K562 (cell line): ENCODE measurements at regions not wholly inside any gene's neighbourhood (a gene's known extent, or its start where the extent isn't known, plus 50 kb on each side); places are given as distances from the start of the nearest gene placed in this dataset.

Source experiments
- ARNT ChIP-seq, 2 experiments: fragments of 450-650 bp; IDR thresholded peaks; 2 replicates each; pipeline ENCODE4 v1.6.1; 2016; ENCODE audit warnings: mild to moderate bottlenecking in 1 of 2
- CHCHD3 ChIP-seq: fragments of 250-450 bp; sonication (Bioruptor Pico); IDR thresholded peaks from 2 replicates; pipeline ENCODE4 v2.1.2; 2022; ENCODE audit warnings: mild to moderate bottlenecking
- DDX20 ChIP-seq: fragments of 450-650 bp; IDR thresholded peaks from 2 replicates; pipeline ENCODE4 v1.6.1; 2016; ENCODE audit warnings: missing genetic modification characterization, low read depth, mild to moderate bottlenecking, missing compliant biosample characterization, moderate library complexity
- FUS ChIP-seq: fragments of 200-400 bp; formaldehyde crosslinking; optimal IDR thresholded peaks from 2 replicates; pipeline ENCODE3; 2017; ENCODE audit warnings: low read depth, low read length
- HLTF ChIP-seq: fragments of 450-650 bp; IDR thresholded peaks from 2 replicates; pipeline ENCODE4 v1.6.1; 2016
- HMBOX1 ChIP-seq: sonication (generic); IDR thresholded peaks from 2 replicates; pipeline ENCODE4 v1.6.1; 2016
- MTA1 ChIP-seq: fragments of 450-650 bp; IDR thresholded peaks from 2 replicates; pipeline ENCODE4 v1.6.1; 2017; ENCODE audit warnings: borderline replicate concordance
- NCOR1 ChIP-seq: fragments of 450-650 bp; IDR thresholded peaks from 2 replicates; pipeline ENCODE4 v1.6.1; 2016; ENCODE audit warnings: mild to moderate bottlenecking, moderate library complexity
- NONO ChIP-seq, 2 experiments: fragments of 200-400 bp in 1 of 2; fragments of 450-650 bp in 1 of 2; formaldehyde crosslinking in 1 of 2; IDR thresholded peaks; 2 replicates each; pipeline ENCODE4 v1.6.1; 2017; ENCODE audit warnings: low read depth in 2 of 2, mild to moderate bottlenecking in 2 of 2, moderate library complexity in 2 of 2, low read length in 1 of 2
- NR4A1 ChIP-seq, 2 experiments: fragments of 250-450 bp in 1 of 2; fragments of 450-650 bp in 1 of 2; sonication (Bioruptor Pico) in 1 of 2; IDR thresholded peaks; 2 replicates each; pipeline versions ENCODE4 v1.4.0 to v1.6.1; 2016 to 2020; ENCODE audit warnings: mild to moderate bottlenecking in 2 of 2, missing compliant biosample characterization in 1 of 2, missing genetic modification characterization in 1 of 2, moderate library complexity in 1 of 2
- RCOR1 ChIP-seq, 2 experiments: IDR thresholded peaks; 2 replicates each; pipeline ENCODE4 v1.6.1; 2012; ENCODE audit warnings: low read depth in 2 of 2, low read length in 2 of 2, borderline replicate concordance in 1 of 2, improper control_type of control experiment in 1 of 2
- SIN3B ChIP-seq: fragments of 450-650 bp; IDR thresholded peaks from 2 replicates; pipeline ENCODE4 v1.6.1; 2017; ENCODE audit warnings: low read depth, mild to moderate bottlenecking, moderate library complexity
- TARDBP ChIP-seq: fragments of 450-650 bp; IDR thresholded peaks from 2 replicates; pipeline ENCODE4 v1.6.1; 2016
- TSC22D4 ChIP-seq: fragments of 450-650 bp; IDR thresholded peaks from 2 replicates; pipeline ENCODE4 v1.6.1; 2016; ENCODE audit warnings: missing genetic modification characterization, missing biosample characterization, control low read depth
- XRCC3 ChIP-seq: fragments of 450-650 bp; IDR thresholded peaks from 2 replicates; pipeline ENCODE4 v1.6.1; 2017; ENCODE audit warnings: mild to moderate bottlenecking, moderate library complexity
- ZBTB9 ChIP-seq: fragments of 450-650 bp; formaldehyde crosslinking; IDR thresholded peaks from 2 replicates; pipeline ENCODE4 v1.4.0; 2020; ENCODE audit warnings: mild to moderate bottlenecking, moderate library complexity
- ZNF121 ChIP-seq: sonication (generic); formaldehyde crosslinking; conservative IDR thresholded peaks from 2 replicates; pipeline ENCODE4 v1.8.0; 2022; ENCODE audit warnings: missing genetic modification reagents
- ZNF224 ChIP-seq: sonication (generic); formaldehyde crosslinking; IDR thresholded peaks from 2 replicates; pipeline ENCODE4 v1.8.0; 2022; ENCODE audit warnings: mild to moderate bottlenecking, missing genetic modification reagents
- ZNF395 ChIP-seq: fragments of 200-800 bp; sonication (Bioruptor generic); IDR thresholded peaks from 2 replicates; pipeline ENCODE4 v1.6.1; 2017; ENCODE audit warnings: missing genetic modification characterization, missing compliant biosample characterization
- TF ChIP-seq, protein P1 (sequence below): fragments of 450-650 bp; IDR thresholded peaks from 2 replicates; pipeline ENCODE4 v1.6.1; 2016; ENCODE audit warnings: low read depth

GRCh38 chr7:138363721-138364120 lies 96.3 kb upstream of the TRIM24 start (continued):
- TF ChIP-seq, protein P1, sequence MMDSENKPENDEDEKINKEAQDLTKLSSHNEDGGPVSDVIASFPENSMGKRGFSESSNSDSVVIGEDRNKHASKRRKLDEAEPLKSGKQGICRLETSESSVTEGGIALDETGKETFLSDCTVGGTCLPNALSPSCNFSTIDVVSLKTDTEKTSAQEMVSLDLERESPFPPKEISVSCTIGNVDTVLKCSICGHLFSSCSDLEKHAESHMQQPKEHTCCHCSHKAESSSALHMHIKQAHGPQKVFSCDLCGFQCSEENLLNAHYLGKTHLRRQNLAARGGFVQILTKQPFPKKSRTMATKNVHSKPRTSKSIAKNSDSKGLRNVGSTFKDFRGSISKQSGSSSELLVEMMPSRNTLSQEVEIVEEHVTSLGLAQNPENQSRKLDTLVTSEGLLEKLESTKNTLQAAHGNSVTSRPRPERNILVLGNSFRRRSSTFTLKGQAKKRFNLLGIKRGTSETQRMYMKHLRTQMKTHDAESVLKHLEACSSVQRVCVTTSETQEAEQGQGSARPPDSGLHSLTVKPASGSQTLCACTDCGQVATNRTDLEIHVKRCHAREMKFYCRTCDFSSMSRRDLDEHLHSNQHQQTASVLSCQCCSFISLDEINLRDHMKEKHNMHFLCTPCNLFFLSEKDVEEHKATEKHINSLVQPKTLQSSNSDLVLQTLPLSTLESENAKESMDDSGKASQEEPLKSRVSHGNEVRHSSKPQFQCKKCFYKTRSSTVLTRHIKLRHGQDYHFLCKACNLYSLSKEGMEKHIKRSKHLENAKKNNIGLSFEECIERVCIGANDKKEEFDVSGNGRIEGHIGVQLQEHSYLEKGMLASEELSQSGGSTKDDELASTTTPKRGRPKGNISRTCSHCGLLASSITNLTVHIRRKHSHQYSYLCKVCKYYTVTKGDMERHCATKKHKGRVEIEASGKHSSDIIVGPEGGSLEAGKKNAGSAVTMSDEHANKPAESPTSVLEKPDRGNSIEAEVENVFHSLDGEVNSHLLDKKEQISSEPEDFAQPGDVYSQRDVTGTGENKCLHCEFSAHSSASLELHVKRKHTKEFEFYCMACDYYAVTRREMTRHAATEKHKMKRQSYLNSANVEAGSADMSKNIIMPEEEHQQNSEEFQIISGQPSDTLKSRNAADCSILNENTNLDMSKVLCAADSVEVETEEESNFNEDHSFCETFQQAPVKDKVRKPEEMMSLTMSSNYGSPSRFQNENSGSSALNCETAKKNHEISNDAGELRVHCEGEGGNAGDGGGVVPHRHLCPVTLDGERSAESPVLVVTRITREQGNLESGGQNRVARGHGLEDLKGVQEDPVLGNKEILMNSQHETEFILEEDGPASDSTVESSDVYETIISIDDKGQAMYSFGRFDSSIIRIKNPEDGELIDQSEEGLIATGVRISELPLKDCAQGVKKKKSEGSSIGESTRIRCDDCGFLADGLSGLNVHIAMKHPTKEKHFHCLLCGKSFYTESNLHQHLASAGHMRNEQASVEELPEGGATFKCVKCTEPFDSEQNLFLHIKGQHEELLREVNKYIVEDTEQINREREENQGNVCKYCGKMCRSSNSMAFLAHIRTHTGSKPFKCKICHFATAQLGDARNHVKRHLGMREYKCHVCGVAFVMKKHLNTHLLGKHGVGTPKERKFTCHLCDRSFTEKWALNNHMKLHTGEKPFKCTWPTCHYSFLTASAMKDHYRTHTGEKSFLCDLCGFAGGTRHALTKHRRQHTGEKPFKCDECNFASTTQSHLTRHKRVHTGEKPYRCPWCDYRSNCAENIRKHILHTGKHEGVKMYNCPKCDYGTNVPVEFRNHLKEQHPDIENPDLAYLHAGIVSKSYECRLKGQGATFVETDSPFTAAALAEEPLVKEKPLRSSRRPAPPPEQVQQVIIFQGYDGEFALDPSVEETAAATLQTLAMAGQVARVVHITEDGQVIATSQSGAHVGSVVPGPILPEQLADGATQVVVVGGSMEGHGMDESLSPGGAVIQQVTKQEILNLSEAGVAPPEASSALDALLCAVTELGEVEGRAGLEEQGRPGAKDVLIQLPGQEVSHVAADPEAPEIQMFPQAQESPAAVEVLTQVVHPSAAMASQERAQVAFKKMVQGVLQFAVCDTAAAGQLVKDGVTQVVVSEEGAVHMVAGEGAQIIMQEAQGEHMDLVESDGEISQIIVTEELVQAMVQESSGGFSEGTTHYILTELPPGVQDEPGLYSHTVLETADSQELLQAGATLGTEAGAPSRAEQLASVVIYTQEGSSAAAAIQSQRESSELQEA, result no peak
- TF ChIP-seq CHCHD3 (CRISPR knock-in tag), result no peak
- no peak for TF ChIP-seq RCOR1 (IDR thresholded peaks at IDR 0.05; ENCODE audit: borderline replicate concordance in 1 of 2, low read depth in 2 of 2, low read length in 2 of 2)
- no peak for TF ChIP-seq ZNF224 (CRISPR knock-in tag)
- no peak for TF ChIP-seq ZNF121 (CRISPR knock-in tag)
- no peak for TF ChIP-seq ARNT (IDR thresholded peaks at IDR 0.05)
- TF ChIP-seq MTA1, result no peak
- TF ChIP-seq FUS, result no peak
- no peak for TF ChIP-seq SIN3B
- TF ChIP-seq ZNF395 (CRISPR knock-in tag), result no peak
- no peak for TF ChIP-seq XRCC3
- TF ChIP-seq NCOR1, result no peak
- no peak for TF ChIP-seq TSC22D4 (tag)
- no peak for TF ChIP-seq HMBOX1
- TF ChIP-seq DDX20 (tag), result peak; percentile 85
- TF ChIP-seq HLTF, result no peak
- TF ChIP-seq NONO (IDR thresholded peaks at IDR 0.05; ENCODE audit: low read depth in 2 of 2, low read length in 1 of 2), result no peak
- no peak for TF ChIP-seq TARDBP
- no peak for TF ChIP-seq NR4A1 (CRISPR knock-in tag; IDR thresholded peaks at IDR 0.05)
- TF ChIP-seq NR4A1 (tag; IDR thresholded peaks at IDR 0.05), result peak; percentile 77
- TF ChIP-seq ZBTB9 (CRISPR knock-in tag), result no peak
